AG09309 (cell line): ENCODE measurements at regions not wholly inside any gene's neighbourhood (a gene's known extent, or its start where the extent isn't known, plus 50 kb on each side); places are given as distances from the start of the nearest gene placed in this dataset.

Experiments used
- DNase-seq: peaks from one replicate; pipeline ENCODE4 v3.0.0-alpha.2; 2010; ENCODE audit warnings: low read depth
- H3K4me3 ChIP-seq: 2 replicates; pipeline ENCODE4 v1.5.1; 2011; ENCODE audit warnings: mild to moderate bottlenecking, low read depth, low read length, moderate library complexity; ENCODE audit not compliant: control insufficient read depth
- TF ChIP-seq, protein P1 (sequence below): IDR thresholded peaks from 2 replicates; pipeline ENCODE4 v1.5.1; 2011; ENCODE audit warnings: mild to moderate bottlenecking, low read depth, low read length, inconsistent platforms; ENCODE audit not compliant: insufficient read depth, control insufficient read depth; ENCODE audit errors: missing control alignments

DNA sequence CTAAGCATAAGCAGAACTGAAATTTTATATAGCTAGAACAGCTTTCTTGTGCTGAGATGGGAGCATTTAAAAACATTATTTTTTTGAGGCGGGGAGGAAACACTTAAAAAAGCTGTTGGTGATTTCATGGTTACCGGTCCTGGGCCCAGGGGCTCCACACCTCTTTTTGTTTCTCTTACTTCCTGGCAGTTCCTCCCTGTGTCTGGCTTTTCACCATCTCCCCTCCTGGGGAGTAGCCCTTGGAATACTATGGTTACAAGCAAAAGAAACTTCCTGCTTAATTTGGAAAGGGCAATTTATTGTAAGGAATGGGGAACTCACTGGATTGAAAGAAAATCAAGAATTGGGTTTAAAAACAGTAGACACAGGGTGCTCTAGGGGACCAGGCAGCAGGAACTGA is 105.1 kb downstream of the SLC24A2 start:
- no peak overlapping the region for H3K4me3 ChIP-seq
- TF ChIP-seq, protein P1, sequence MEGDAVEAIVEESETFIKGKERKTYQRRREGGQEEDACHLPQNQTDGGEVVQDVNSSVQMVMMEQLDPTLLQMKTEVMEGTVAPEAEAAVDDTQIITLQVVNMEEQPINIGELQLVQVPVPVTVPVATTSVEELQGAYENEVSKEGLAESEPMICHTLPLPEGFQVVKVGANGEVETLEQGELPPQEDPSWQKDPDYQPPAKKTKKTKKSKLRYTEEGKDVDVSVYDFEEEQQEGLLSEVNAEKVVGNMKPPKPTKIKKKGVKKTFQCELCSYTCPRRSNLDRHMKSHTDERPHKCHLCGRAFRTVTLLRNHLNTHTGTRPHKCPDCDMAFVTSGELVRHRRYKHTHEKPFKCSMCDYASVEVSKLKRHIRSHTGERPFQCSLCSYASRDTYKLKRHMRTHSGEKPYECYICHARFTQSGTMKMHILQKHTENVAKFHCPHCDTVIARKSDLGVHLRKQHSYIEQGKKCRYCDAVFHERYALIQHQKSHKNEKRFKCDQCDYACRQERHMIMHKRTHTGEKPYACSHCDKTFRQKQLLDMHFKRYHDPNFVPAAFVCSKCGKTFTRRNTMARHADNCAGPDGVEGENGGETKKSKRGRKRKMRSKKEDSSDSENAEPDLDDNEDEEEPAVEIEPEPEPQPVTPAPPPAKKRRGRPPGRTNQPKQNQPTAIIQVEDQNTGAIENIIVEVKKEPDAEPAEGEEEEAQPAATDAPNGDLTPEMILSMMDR = no peak
- DNase-seq = no peak

DNA sequence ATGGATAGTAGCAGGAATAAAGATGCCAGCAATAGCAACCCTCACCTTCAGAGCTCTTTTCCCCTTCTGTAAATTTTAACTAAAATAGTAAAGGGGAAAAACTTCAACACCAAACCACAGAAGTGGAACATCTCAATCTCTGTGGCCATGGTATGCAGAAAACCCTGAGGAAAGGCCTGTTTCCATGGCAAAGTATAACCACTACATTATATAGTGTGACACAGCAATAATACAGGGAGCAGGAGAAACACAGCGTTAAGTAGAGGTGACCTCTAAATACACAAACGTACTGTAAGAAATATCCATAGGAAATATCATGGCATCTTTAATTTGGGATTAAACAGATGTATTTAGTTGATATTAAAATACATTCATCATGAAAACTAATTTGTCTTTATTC is 106.4 kb downstream of the SLC24A2 start:
- no peak overlapping the region for H3K4me3 ChIP-seq
- no peak for DNase-seq
- TF ChIP-seq, protein P1 = no peak

DNA sequence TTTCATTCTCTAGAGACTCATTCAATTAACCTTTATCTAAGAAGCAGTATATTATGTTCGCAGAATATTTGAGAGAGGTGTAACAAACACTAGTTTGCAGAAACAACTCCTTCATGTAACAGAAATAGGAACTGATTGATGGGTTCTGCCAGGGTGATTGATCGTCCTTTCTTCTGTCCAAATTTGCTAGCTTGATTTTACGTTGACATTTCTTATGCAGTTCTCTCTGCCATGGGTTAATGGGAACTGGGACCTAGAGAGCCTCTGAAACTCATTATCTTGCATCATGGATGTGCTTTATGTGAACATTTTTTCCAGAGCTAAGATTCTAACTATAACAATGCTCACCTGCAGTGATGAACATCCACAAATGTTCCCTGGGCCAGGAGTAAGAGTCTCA is 107.0 kb downstream of the SLC24A2 start:
- TF ChIP-seq, protein P1 = no peak
- no peak overlapping the region for H3K4me3 ChIP-seq
- DNase-seq = no peak

DNA sequence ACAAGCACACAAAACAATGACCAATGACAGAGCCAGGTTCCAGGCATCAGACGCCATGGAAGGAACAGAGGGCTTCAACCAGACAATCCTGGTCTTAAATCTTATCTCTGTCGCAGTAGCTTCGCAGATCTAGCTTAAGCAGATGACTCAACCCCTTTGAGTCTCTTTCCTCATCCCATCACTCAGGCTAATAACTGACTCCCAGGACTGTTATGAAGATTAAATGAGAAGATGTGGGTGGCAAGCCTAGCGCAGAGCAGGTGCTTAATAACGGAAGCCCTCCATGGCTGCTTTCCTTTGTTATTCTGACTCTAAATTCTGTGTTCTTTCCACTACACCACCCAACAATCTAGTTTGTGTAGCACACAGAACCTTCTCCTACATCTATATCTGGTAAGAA is 110.9 kb downstream of the SLC24A2 start:
- TF ChIP-seq, protein P1 = no peak
- no peak for DNase-seq

DNA sequence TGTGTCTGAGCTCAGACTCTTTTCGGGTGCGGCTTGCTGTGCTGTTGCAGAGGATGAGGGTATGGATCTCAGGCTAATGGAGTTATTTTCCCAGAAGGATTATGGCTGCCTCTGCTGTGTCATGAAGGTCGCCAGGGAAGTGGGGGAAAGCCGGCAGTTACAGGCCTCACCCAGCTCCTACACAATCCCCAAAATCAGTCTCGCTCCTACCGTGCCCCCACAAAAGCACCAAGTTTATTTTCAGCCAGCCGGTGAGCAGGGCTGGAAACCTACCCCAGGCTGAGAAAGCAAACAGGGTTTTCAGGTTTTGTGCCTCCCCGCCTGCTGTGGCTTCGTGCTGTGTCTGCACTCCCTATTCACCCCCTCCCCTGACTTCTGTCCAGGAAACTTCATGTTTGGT is 113.3 kb downstream of the SLC24A2 start:
- no peak overlapping the region for H3K4me3 ChIP-seq
- TF ChIP-seq, protein P1 = no peak
- no peak for DNase-seq

More for the DNA sequence above, 110.9 kb downstream of the SLC24A2 start:
- no peak overlapping the region for H3K4me3 ChIP-seq

DNA sequence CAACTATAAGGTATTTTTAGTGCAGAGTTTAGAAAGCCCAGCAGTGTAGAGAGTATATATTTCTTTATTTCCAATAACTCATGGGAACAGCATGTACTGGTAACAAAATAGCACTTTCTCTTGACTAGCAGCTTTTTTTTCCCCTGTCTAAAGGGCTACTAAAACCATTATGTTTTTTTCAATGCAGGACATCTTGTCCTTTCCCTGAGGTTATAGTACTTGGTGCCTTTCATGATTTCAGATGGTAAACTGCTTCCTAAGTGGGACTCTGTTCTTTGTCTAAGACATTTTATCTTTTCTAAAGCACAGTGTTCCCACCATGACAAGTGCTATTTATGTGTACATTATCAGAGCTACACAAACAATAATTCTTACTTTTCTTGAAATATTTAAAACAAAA is 122.3 kb downstream of the SLC24A2 start:
- H3K4me3 ChIP-seq = no peak overlapping the region
- no peak for DNase-seq
- TF ChIP-seq, protein P1 = no peak

DNA sequence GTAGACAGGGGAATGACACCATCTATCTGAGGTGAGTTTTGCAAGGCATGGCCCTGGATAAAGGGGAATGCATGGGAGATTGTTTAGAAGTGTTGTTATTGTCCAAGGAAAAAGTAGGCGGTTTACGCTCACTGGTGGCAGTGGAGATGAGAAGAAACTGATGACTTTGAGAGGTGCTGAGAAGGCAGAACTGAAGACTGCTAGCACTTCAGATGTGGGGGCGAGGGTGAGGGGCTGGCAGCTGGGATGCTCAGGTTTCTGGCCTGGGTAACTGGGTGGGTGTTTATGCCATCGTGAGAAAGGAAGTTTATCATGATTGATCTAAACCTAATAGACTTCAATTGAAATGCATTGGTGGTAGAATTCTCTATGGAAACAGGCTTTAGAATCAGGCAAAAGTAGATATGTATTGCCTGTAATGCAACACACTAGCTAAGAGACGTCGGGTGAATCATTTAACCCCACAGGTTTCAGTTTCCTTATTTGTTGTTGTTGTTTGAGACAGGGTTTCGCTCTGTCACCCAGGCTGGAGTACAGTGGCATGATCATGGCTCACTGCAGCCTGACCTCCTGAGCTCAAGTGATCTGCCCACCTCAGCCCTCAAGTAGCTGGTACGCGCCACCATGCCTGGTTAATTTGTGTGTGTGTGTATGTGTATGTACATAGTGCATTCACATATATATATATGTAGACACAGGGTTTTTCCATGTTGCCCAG is 123.5 kb downstream of the SLC24A2 start:
- no peak for DNase-seq
- TF ChIP-seq, protein P1 = no peak
- no peak overlapping the region for H3K4me3 ChIP-seq
